NCI-H82 treated with DMSO at 0.1 percent for 48 hours (cell line): ENCODE measurements at regions not wholly inside any gene's neighbourhood (a gene's known extent, or its start where the extent isn't known, plus 50 kb on each side); places are given as distances from the start of the nearest gene placed in this dataset.

Experiments used
- DNase-seq: peaks from one replicate; lab custom pipeline; 2025; ENCODE audit not compliant: unreplicated experiment; lab: John Stamatoyannopoulos, UW

- DNase-seq, result no peak
Observed at GRCh38 chr6:208938-209337, 83.3 kb upstream of the DUSP22 start.

GRCh38 chr6:209432-210103, 82.7 kb upstream of the DUSP22 start:
- no peak for DNase-seq

GRCh38 chr6:210104-210456, 82.2 kb upstream of the DUSP22 start:
- no peak for DNase-seq

- DNase-seq, result no peak
Observed at GRCh38 chr6:210778-211374, 81.4 kb upstream of the DUSP22 start.

- no peak for DNase-seq
Observed at GRCh38 chr6:211871-212497, 80.3 kb upstream of the DUSP22 start.

- no peak for DNase-seq
Observed at GRCh38 chr6:213284-213683, 79.0 kb upstream of the DUSP22 start.

GRCh38 chr6:214428-214827, 77.9 kb upstream of the DUSP22 start:
- DNase-seq, result no peak

- DNase-seq, result no peak
Observed at GRCh38 chr6:215335-216034, 76.8 kb upstream of the DUSP22 start.

GRCh38 chr6:217048-217659, 75.1 kb upstream of the DUSP22 start:
- DNase-seq, result no peak

- DNase-seq, result no peak
Observed at GRCh38 chr6:218153-219018, 73.9 kb upstream of the DUSP22 start.

GRCh38 chr6:219019-219570, 73.2 kb upstream of the DUSP22 start:
- DNase-seq, result no peak

GRCh38 chr6:219641-220198, 72.6 kb upstream of the DUSP22 start:
- DNase-seq, result no peak

GRCh38 chr6:220312-220711, 72.0 kb upstream of the DUSP22 start:
- no peak for DNase-seq

- DNase-seq, result no peak
Observed at GRCh38 chr6:220721-221475, 71.4 kb upstream of the DUSP22 start.

- DNase-seq, result no peak
Observed at GRCh38 chr6:221531-222349, 70.5 kb upstream of the DUSP22 start.

- no peak for DNase-seq
Observed at GRCh38 chr6:222468-222867, 69.8 kb upstream of the DUSP22 start.

GRCh38 chr6:223136-223535, 69.2 kb upstream of the DUSP22 start:
- no peak for DNase-seq

GRCh38 chr6:223763-224162, 68.5 kb upstream of the DUSP22 start:
- DNase-seq, result no peak

- DNase-seq, result no peak
Observed at GRCh38 chr6:224350-224749, 67.9 kb upstream of the DUSP22 start.
